K562 (cell line): ENCODE measurements at regions not wholly inside any gene's neighbourhood (a gene's known extent, or its start where the extent isn't known, plus 50 kb on each side); places are given as distances from the start of the nearest gene placed in this dataset.

ENCODE experiments used
- ATAC-seq: fragments of 200-7000 bp; cut with Tn5 transposase; 3 replicates; pipeline ENCODE4 v1.9.1; 2020; ENCODE audit warnings: moderate library complexity
- BruUV-seq: library from RNA; stranded (reverse); fragments of 400-500 nt; replicated peaks from 2 replicates; lab custom pipeline; 2021; lab: Mats Ljungman, UMichigan
- CTCF ChIA-PET: fragments of 300-600 bp; formaldehyde crosslinking; extraction: SDS; loops from one replicate; lab custom pipeline; 2021; ENCODE audit warnings: low intra/inter-chr PET ratio; lab: Yijun Ruan, JAX
- POLR2A ChIA-PET: fragments of 300-600, 350-650 bp; sonication (Branson Sonifier 250); formaldehyde crosslinking; extraction: SDS; loops from one replicate; lab custom pipeline; 2021; ENCODE audit warnings: antibody characterized with exemption, inconsistent platforms; lab: Yijun Ruan, JAX
- DNase-seq, 4 experiments: peaks; one replicate each; pipeline versions ENCODE4 v3.0.0 to v3.0.0-alpha.2; 2011 to 2018; ENCODE audit warnings: low spot score in 3 of 4, mixed read lengths in 3 of 4; ENCODE audit errors: extremely low read depth in 1 of 4
- FAIRE-seq: peaks from 2 replicates; lab custom pipeline; 2011; peaks lifted over from hg19 to GRCh38; lab: Jason Lieb, UNC
- H2AFZ ChIP-seq: 2 replicates; pipeline ENCODE4 v1.6.0; 2011; ENCODE audit warnings: low read depth, low read length, control low read depth, inconsistent platforms
- H3K27ac ChIP-seq: fragments of 200-600 bp; 3 replicates; pipeline ENCODE4 v1.8.0; 2011; ENCODE audit warnings: low read depth, mild to moderate bottlenecking, control low read depth, inconsistent platforms, low read length, moderate library complexity, mixed read lengths; ENCODE audit errors: extremely low read depth
- H3K27me3 ChIP-seq, 2 experiments: fragments of 300-600 bp in 1 of 2; 2 replicates in 1 of 2; 3 replicates in 1 of 2; pipeline versions ENCODE4 v1.6.0 to v1.8.0; 2011; ENCODE audit warnings: inconsistent platforms in 2 of 2, low read length in 2 of 2, mild to moderate bottlenecking in 1 of 2, mixed read lengths in 1 of 2, moderate library complexity in 1 of 2; ENCODE audit not compliant: control insufficient read depth in 2 of 2, insufficient read depth in 2 of 2
- H3K36me3 ChIP-seq: fragments of 300-600 bp; 3 replicates; pipeline ENCODE4 v1.8.0; 2011; ENCODE audit warnings: mild to moderate bottlenecking, low read length, inconsistent platforms; ENCODE audit not compliant: control insufficient read depth, insufficient read depth
- H3K4me1 ChIP-seq, 2 experiments: fragments of 200-600 bp in 1 of 2; replicated peaks in 1 of 2; 2 replicates in 1 of 2; 3 replicates in 1 of 2; pipeline versions ENCODE4 v1.5.1 to v1.8.0; 2011; ENCODE audit warnings: inconsistent platforms in 2 of 2, low read length in 2 of 2, mild to moderate bottlenecking in 1 of 2, mixed read lengths in 1 of 2, moderate library complexity in 1 of 2; ENCODE audit not compliant: control insufficient read depth in 2 of 2, insufficient read depth in 2 of 2
- H3K4me2 ChIP-seq: 2 replicates; pipeline ENCODE4 v1.6.1; 2011; ENCODE audit warnings: low read length, control low read depth, inconsistent platforms, mixed read lengths; ENCODE audit not compliant: insufficient read depth
- H3K4me3 ChIP-seq: fragments of 200-600 bp; sonication (generic), shearing (Covaris generic); 2 replicates; pipeline ENCODE4 v1.5.1; 2016; ENCODE audit warnings: control low read depth, inconsistent platforms
- H3K79me2 ChIP-seq: fragments of 200-600 bp; 3 replicates; pipeline ENCODE4 v1.8.0; 2011; ENCODE audit warnings: low read length, inconsistent platforms; ENCODE audit not compliant: control insufficient read depth, insufficient read depth
- H3K9ac ChIP-seq, 2 experiments: 2 replicates each; pipeline versions ENCODE4 v1.6.0 to v1.6.1; 2011; ENCODE audit warnings: low read depth in 2 of 2, low read length in 2 of 2, control low read depth in 1 of 2, inconsistent platforms in 1 of 2, mild to moderate bottlenecking in 1 of 2, mixed read lengths in 1 of 2; ENCODE audit not compliant: insufficient read depth in 1 of 2
- H3K9me1 ChIP-seq: one replicate; pipeline ENCODE4 v1.6.0; 2011; ENCODE audit warnings: inconsistent platforms, mild to moderate bottlenecking, low read length, moderate library complexity; ENCODE audit not compliant: control insufficient read depth, insufficient read depth
- H3K9me3 ChIP-seq: replicated peaks from 2 replicates; pipeline ENCODE4 v1.5.1; 2011; ENCODE audit warnings: low read depth, low read length, inconsistent platforms; ENCODE audit not compliant: control insufficient read depth, insufficient read depth
- H4K20me1 ChIP-seq: replicated peaks from 2 replicates; pipeline ENCODE4 v1.6.1; 2011; ENCODE audit warnings: low read length, inconsistent platforms, mixed read lengths; ENCODE audit not compliant: control insufficient read depth, insufficient read depth
- CHAMP1 ChIP-seq: fragments of 450-650 bp; IDR thresholded peaks from 2 replicates; pipeline ENCODE4 v1.6.1; 2016; ENCODE audit warnings: mild to moderate bottlenecking
- E2F1 ChIP-seq: sonication (generic); formaldehyde crosslinking; IDR thresholded peaks from 2 replicates; pipeline ENCODE4 v1.8.1; 2023; ENCODE audit warnings: mild to moderate bottlenecking, missing genetic modification reagents, moderate library complexity
- EP300 ChIP-seq: IDR thresholded peaks from 2 replicates; pipeline ENCODE4 v1.6.1; 2012; ENCODE audit warnings: low read length, improper control_type of control experiment
- POLR2G ChIP-seq: fragments of 200-400 bp; formaldehyde crosslinking; IDR thresholded peaks from 2 replicates; pipeline ENCODE4 v1.6.1; 2017; ENCODE audit warnings: low read depth, mild to moderate bottlenecking, antibody characterized with exemption, low read length, moderate library complexity
- UBTF ChIP-seq, 2 experiments: IDR thresholded peaks; 2 replicates each; pipeline ENCODE4 v1.6.1; 2012; ENCODE audit warnings: improper control_type of control experiment in 2 of 2, low read depth in 2 of 2, low read length in 2 of 2, borderline replicate concordance in 1 of 2
- ZBTB7A ChIP-seq: IDR thresholded peaks from 2 replicates; pipeline ENCODE4 v1.6.1; 2011; ENCODE audit warnings: low read depth, mild to moderate bottlenecking, low read length, moderate library complexity, borderline replicate concordance; ENCODE audit not compliant: control insufficient read depth
- ZNF277 ChIP-seq: fragments of 250-450 bp; sonication (Bioruptor Pico); IDR thresholded peaks from 2 replicates; pipeline ENCODE4 v1.8.0; 2022; ENCODE audit warnings: inconsistent platforms, mild to moderate bottlenecking, moderate library complexity, borderline replicate concordance
- ZNF639 ChIP-seq, 2 experiments: fragments of 200-800 bp in 1 of 2; sonication (Bioruptor generic) in 1 of 2; sonication (generic) in 1 of 2; formaldehyde crosslinking in 1 of 2; IDR thresholded peaks in 1 of 2; conservative IDR thresholded peaks in 1 of 2; 2 replicates each; pipeline versions ENCODE4 v1.5.0 to v1.6.1; 2016 to 2020; ENCODE audit warnings: missing compliant biosample characterization in 1 of 2, missing genetic modification characterization in 1 of 2, missing genetic modification reagents in 1 of 2
- WGBS: fragments of 100-300 bp; shearing (Covaris generic); methylation state at CpG from one replicate; pipeline ENCODE4 v1.1.6; 2016; ENCODE audit warnings: low coverage, mixed read lengths; ENCODE audit not compliant: insufficient coverage; ENCODE audit errors: missing lambda C conversion rate; 5-methylcytosine and 5-hydroxymethylcytosine counted together
- in situ Hi-C: fragments of 300-500 bp; cut with MboI; formaldehyde crosslinking; loops from 4 replicates; pipeline ENCODE4 v1.15.0; 2018; ENCODE audit warnings: inconsistent platforms, mixed read lengths
- intact Hi-C: fragments of 100-400 bp; cut with micrococcal nuclease; formaldehyde crosslinking; loops from 2 replicates; pipeline ENCODE4 v1.14.2; 2022

GRCh38 chr11:45501392-45502225, 163.8 kb downstream of the CHST1 start:
- H3K4me3 ChIP-seq = no peak overlapping the region
- H3K4me1 ChIP-seq = no peaks in the 10 kb centered on the region
- CTCF ChIA-PET = no interaction called here
- no peaks in the 10 kb centered on the region for H3K9me1 ChIP-seq
- no peak overlapping the region for H3K27ac ChIP-seq
- H3K9me3 ChIP-seq = no peaks in the 10 kb centered on the region
- 0 out of 5 replicates have a peak, but pooled peaks cover 0 to 10% of the 10 kb centered on the region in 2 experiments for H3K27me3 ChIP-seq
- POLR2A ChIA-PET = interaction anchor here (0.7 kb wide), 1 partner anchor 17 kb away, joined by 3 read pairs; no protein-coding TSS in a partner anchor
- H3K9ac ChIP-seq = no peak overlapping the region
- no peaks in the 10 kb centered on the region for H3K79me2 ChIP-seq
- no TSS peak for BruUV-seq
- no peak overlapping the region for H2AFZ ChIP-seq
- no peak for FAIRE-seq
- no peaks in the 10 kb centered on the region for H4K20me1 ChIP-seq
- H3K4me2 ChIP-seq = no peak overlapping the region
- no peak for ATAC-seq
- in situ Hi-C loops = no loop called here
- H3K36me3 ChIP-seq = no peaks in the 10 kb centered on the region
- 0% methylated on average over 9 of the region's 9 CpGs for WGBS
- DNase-seq = no peak
- intact Hi-C loops = no loop called here
- TF ChIP-seq UBTF (IDR thresholded peaks at IDR 0.05; ENCODE audit: borderline replicate concordance in 1 of 2, low read depth in 2 of 2, low read length in 2 of 2) = no peak
- no peak for TF ChIP-seq CHAMP1
- no peak for TF ChIP-seq POLR2G
- TF ChIP-seq ZNF277 = no peak
- no peak for TF ChIP-seq E2F1
- TF ChIP-seq ZBTB7A = no peak
- no peak for TF ChIP-seq EP300
- no peak for TF ChIP-seq ZNF639 (CRISPR knock-in tag; conservative IDR thresholded peaks at IDR 0.05 in 1 of 2, IDR thresholded peaks at IDR 0.05 in 1 of 2)
